ENCODE measurements at regions not wholly inside any gene's neighbourhood (a gene's known extent, or its start where the extent isn't known, plus 50 kb on each side); places are given as distances from the start of the nearest gene placed in this dataset.

DNA sequence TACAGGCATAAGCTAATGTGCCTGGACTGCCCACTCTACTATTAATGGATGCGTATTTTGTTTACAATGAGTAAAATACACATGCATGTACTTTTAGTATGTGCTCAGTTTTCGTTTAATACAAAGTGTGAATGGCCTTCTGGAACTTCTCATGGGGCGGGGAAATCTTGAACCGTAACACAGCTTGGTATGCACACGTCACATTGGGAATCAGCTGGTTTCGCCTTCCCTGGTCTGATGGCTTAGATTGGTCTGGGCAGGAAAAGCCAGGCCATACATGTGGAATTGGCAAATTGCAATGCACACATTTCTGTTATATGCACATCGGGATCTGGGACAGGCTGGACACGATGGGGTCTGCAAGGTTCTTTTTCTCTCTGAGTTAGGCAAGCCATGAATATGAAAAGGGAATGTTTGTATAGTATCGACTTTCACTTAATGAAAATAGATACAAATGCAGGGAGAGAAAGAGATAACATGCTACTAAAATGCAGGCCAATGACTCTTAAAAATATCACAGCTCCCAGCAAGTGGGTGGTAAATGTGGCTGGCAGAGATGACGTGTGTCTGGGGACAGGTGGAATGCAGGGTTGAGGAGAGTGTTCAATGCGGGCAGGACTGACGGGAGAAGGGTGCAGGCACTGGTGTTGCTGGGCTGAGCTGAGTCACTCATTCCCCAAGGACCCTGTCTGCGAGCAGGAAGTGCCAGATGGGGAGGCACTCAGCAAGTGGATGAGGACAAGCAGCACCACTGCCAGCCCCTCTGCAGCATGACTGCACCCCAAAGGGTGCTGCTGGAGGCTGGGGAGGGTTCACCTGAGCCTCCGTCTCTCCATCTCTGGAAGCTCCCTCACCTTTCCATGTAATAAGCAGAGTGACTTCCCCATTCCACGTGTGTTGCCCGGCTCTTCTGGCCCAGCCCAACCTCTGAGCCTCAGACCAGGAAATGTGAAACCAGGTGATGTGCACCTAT lies 204.0 kb upstream of the GPR12 start:
- TF ChIP-seq MCM5 (IDR thresholded peaks at IDR 0.05; ENCODE audit: low read depth) (no peak), ZNF140 (CRISPR knock-in tag; IDR thresholded peaks at IDR 0.05) (no peak), EZH2 (IDR thresholded peaks at IDR 0.05; ENCODE audit: borderline replicate concordance, low read depth, low read length) (no peak), MIER1 (IDR thresholded peaks at IDR 0.05; ENCODE audit: low read depth) (no peak), CBX2 (IDR thresholded peaks at IDR 0.05; ENCODE audit: insufficient read depth, low read length, poor library complexity, severe bottlenecking) (no peak), GABPB2 (CRISPR knock-in tag; conservative IDR thresholded peaks at IDR 0.05) (no peak), TGIF2 (CRISPR knock-in tag; IDR thresholded peaks at IDR 0.05) (no peak), MAFF (IDR thresholded peaks at IDR 0.05; ENCODE audit: low read length) (no peak), DDX20 (tag; IDR thresholded peaks at IDR 0.05; ENCODE audit: low read depth) (no peak)
- TF ChIP-seq, protein P1, sequence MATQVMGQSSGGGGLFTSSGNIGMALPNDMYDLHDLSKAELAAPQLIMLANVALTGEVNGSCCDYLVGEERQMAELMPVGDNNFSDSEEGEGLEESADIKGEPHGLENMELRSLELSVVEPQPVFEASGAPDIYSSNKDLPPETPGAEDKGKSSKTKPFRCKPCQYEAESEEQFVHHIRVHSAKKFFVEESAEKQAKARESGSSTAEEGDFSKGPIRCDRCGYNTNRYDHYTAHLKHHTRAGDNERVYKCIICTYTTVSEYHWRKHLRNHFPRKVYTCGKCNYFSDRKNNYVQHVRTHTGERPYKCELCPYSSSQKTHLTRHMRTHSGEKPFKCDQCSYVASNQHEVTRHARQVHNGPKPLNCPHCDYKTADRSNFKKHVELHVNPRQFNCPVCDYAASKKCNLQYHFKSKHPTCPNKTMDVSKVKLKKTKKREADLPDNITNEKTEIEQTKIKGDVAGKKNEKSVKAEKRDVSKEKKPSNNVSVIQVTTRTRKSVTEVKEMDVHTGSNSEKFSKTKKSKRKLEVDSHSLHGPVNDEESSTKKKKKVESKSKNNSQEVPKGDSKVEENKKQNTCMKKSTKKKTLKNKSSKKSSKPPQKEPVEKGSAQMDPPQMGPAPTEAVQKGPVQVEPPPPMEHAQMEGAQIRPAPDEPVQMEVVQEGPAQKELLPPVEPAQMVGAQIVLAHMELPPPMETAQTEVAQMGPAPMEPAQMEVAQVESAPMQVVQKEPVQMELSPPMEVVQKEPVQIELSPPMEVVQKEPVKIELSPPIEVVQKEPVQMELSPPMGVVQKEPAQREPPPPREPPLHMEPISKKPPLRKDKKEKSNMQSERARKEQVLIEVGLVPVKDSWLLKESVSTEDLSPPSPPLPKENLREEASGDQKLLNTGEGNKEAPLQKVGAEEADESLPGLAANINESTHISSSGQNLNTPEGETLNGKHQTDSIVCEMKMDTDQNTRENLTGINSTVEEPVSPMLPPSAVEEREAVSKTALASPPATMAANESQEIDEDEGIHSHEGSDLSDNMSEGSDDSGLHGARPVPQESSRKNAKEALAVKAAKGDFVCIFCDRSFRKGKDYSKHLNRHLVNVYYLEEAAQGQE (IDR thresholded peaks at IDR 0.05; ENCODE audit: borderline replicate concordance): no peak
- TF ChIP-seq, protein P1 (CRISPR knock-in tag; IDR thresholded peaks at IDR 0.05; ENCODE audit: low read depth): no peak
- TF ChIP-seq, protein P2, sequence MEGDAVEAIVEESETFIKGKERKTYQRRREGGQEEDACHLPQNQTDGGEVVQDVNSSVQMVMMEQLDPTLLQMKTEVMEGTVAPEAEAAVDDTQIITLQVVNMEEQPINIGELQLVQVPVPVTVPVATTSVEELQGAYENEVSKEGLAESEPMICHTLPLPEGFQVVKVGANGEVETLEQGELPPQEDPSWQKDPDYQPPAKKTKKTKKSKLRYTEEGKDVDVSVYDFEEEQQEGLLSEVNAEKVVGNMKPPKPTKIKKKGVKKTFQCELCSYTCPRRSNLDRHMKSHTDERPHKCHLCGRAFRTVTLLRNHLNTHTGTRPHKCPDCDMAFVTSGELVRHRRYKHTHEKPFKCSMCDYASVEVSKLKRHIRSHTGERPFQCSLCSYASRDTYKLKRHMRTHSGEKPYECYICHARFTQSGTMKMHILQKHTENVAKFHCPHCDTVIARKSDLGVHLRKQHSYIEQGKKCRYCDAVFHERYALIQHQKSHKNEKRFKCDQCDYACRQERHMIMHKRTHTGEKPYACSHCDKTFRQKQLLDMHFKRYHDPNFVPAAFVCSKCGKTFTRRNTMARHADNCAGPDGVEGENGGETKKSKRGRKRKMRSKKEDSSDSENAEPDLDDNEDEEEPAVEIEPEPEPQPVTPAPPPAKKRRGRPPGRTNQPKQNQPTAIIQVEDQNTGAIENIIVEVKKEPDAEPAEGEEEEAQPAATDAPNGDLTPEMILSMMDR (IDR thresholded peaks at IDR 0.05 in 2 of 3, conservative IDR thresholded peaks at IDR 0.05 in 1 of 3; ENCODE audit: insufficient read depth in 2 of 3, low read depth in 1 of 3, low read length in 3 of 3): no peak

Data from K562 (cell line).